NCI-H526 treated with DMSO at 0.1 percent for 48 hours (cell line): ENCODE measurements at regions not wholly inside any gene's neighbourhood (a gene's known extent, or its start where the extent isn't known, plus 50 kb on each side); places are given as distances from the start of the nearest gene placed in this dataset.
"Not testable (repeated sequence)": the region's sequence is repeated elsewhere in the genome, so short reads cannot be mapped to it uniquely, and the experiment has no call there.

Source experiments
- DNase-seq: peaks from one replicate; lab custom pipeline; 2025; lab: John Stamatoyannopoulos, UW

DNA sequence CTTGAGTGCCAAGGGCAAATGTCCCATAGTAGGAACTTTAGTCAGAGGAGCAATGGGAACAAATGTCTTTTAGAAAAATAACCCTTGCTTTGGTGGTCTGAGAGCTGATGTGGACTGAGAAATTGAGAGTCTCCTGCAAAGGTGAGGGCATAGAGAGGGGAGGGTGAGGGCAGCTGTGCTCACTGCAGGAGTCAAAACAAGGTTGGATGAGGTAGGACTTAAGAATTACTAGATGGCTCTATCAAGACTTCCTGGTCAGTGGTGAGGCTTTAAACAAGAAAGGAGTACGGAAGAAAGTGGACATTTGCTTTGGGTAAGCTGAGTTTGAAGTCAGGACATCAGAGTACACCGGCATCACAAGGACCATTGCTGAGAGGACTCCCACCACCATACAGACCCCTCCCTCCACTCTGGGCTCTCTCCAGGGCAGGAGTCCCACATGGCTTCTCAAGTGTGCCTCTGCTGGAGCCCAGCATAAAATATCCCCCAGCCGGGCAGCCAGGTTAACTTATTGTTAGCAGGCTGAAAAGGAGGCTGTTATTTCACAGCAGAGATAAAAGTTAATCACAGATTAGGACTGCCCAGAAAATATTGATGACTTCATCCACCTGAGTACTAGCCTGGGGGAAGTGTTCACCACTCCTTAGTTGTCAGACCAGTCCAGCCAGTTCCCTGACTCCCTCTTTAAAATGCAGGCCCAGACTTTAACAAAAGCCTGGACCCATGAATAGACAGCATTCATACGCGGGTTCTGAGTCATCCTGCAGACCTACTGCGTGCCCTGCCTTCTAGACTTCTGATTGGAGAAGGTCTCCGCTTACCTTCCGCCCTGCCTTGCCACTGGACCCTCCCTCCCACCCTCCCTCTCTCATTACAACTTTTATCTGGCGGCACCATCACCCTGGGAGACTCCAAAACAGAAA is 167.2 kb downstream of the BCL2L11 start:
- DNase-seq: not testable (repeated sequence)

DNA sequence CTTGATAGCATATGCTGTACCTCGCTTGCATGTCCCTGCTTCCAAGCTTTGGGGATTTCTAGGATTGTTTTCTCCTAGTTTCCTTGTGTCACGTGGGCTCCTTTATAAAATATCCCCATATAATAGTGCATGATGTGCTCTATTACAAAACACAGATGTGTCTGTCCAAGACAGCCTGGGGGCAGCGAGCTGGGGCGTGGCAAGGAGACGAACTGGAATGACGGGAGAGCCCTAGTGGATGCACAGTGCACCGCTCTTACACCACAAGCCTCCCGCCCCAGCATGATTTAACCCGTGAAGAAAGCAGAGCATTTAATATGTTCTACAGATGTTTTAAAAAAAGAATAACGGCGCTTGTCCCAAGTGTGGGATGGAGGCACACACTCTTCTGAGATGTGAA is 169.7 kb downstream of the BCL2L11 start:
- DNase-seq: not testable (repeated sequence)

DNA sequence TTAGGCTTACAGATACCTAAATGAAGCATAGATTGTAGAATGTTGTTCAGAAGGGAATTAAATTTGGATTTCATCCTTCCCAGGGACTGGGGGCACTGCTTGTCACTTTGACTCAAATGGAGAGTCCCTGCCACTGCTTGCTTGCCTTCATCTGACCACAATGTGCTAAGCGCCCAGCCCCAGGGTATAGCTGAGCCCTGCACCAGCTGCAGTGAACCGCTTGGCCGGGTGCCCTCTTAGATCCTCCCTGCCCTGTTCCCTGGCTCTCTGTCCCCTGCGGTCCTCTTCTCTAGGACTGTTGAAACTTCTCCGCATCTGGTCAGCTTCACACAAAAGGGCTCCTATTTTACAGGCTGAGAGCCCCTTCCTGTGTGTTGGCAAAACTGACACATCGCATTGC is 170.9 kb downstream of the BCL2L11 start:
- not testable (repeated sequence) for DNase-seq

DNA sequence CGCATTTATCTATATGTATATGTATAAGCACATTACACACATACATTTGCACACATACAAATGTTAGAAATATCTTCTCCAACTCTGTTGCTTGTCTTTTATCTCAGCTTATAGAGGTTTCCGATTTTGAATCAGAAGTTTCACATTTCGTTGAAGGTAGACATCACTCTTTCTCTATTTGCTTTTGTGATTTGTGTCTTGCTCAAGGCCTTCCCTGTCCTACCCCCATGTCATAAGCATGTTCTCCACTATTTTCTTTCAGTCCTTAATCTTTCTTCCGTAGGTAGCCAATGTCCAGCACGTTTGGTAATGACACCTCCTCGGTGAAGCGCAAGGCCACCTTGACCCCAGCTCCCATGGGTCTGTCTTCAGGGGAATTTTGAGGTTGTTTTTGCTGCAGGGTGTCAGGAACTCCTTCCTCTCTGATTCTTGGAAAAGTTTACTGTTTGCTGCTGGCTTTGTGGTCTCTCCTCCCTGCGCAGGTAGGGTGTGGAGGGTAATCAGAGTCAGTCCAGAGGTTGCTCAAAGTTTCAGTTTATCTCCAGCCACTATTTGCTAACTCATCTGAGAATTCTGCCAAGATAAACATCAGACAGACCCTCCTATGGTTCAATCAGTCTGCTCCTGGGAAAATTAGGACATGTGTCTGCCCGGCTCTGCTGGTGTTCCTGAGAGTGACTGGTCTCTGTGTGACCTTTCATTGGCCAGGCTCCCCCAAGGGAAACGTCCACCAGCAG is 171.7 kb downstream of the BCL2L11 start:
- not testable (repeated sequence) for DNase-seq

DNA sequence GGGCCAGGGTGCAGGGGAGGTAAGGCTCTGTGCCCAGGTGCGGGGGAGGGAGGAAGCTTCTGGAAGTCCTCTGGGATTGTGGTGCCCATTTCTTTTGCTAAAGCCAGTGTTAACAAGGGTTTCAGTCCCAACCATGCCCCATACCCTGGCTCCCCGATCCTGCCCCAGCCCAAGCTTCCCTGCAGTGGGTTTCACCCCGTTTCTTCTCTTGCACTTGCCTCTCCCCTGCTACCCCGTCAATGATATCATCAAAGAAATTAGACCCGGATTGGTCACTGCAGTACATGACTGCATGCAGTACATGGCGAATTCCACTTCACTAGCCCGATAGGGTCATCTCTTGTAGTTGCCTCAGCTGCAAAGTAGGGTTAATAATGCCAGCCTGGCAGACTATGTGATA is 174.0 kb downstream of the BCL2L11 start:
- not testable (repeated sequence) for DNase-seq

DNA sequence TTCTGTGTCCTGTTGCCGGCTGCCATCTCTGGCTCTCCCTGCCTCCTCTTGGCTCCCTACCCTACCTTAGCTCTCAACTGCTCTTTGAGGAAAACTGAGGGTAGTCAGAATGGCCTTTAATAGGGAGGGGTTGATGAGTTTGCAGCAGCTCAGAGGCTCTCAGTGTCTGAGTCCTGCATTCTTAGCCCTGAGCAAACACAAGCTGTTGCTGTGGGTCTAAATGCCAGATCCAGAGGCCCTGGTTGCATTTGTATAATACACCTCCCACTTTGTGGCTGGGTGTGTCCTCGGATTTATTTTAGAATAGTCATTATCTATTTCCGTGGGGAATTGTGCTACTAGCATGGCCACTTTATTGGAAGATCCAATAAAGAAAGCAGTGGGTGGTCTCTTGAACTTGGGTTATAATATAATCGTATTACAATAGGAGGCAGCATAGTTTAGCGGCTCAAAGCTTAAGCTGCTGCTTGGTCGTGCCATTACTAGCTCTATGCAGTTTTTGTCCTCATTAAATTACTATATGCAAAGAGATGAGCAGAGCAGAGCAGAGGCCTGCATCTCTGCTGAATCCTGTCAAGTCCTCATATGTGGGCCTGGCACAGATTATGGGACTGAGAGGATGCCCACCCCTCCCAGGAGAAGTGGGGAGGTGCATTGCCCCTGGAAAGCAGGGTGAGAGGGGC is 175.5 kb downstream of the BCL2L11 start:
- not testable (repeated sequence) for DNase-seq

DNA sequence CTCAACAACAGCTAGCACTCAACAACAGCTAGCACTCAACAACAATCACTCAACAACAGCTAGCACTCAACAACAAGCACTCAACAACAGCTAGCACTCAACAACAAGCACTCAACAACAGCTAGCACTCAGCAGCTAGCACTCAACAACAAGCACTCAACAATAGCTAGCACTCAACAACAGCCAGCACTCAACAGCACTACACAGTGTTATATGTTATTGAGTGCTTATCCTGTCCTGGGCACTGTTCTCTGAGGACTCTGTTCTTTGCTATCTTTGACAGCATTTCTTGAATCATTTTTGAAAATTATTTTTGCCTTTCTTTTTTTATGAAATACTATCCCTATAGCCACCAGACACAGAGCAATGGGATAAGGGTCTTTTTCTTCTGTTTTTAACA is 176.4 kb downstream of the BCL2L11 start:
- not testable (repeated sequence) for DNase-seq

DNA sequence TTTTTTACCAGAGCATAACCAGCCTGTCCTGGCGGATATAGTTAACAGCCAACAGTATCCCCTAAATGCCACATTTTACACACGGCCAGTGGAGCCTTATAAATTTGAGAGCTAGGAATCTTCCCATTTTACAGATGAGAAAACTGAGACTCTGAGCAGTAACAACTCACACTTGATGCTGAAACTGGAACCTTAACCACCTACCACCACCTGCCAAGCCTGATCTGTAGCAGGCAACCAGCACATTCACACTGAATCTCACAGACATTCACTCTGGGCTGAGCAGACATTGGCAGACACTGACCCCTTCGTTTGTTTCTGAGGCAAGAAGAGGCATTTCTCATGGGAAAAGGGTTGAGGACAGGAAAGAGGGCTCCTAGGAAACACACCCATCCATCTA is 178.2 kb downstream of the BCL2L11 start:
- not testable (repeated sequence) for DNase-seq

DNA sequence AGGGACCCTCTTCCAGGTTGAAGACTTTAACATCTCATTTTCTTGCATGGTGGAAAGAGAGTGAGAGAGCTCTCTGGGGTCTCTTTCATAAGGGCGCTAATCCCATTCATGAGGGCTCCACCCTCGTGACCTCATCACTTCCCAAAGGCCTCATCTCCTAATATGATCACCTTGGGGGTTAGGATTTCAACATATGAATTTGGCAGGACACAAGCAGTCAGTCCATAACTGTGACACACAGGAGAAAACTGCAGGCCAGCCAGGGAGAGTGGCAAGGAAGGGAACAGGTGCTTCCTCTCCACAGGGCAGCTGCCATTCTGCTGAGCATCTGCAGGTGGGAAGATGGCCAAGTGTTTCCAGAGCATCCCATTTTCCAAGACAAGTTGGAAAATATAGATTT is 178.9 kb downstream of the BCL2L11 start:
- not testable (repeated sequence) for DNase-seq

DNA sequence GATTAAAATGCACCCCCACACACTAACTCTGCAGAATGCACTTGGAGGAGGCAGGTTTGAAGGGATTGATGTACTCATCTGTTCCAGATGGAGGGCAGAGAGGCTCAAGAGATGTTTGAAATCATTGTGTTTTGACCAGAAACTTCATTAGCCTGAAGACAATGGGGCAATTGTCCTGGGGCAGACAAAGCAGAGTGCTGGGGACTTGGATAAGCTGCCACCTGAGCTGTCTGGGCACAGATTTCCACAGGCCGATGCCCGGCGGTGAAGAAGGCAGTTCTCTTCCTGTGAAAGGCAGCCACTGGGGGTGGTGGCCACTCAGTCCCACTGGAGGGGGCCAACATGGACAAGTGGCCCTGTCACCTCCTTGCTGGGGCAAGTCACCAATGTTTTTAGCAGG is 181.0 kb downstream of the BCL2L11 start:
- DNase-seq: not testable (repeated sequence)

DNA sequence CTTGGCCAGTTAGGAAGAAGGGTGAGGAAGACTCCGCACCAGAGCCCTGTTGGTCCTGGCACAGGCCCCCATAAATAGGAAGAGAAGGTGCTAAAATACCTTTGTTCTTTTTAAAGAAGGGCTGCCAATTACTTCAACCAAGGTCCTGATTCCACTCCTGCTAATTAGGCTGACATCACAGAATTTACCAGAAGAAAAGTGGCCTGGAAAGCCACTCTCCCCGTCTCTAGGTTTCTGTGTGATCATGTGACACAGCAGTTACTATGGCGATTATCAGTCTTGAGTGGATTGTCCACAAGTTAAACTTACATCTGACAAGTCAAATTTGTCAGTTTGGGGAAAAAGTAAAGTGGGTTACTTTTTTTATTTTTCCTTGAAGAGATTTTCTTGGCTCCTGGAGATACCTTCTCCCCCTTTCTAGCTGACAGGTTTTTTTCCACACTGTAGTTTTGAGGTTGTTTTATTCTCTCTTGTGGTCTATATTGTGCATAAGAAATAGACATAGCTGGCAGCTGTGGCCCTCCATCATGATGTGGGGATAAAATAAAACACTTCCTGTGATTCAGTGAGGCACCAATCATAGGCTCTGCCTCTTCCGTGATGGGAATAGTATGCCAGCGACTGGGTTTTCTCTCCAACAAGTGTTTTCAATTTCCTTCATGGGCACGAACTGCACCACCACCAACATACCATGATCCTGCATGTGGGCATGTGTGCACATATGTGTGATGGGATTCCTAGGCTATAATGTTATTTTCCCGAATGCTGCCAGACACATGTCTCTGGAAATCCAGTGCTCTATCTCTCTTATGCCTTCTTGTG is 181.9 kb downstream of the BCL2L11 start:
- DNase-seq: not testable (repeated sequence)

DNA sequence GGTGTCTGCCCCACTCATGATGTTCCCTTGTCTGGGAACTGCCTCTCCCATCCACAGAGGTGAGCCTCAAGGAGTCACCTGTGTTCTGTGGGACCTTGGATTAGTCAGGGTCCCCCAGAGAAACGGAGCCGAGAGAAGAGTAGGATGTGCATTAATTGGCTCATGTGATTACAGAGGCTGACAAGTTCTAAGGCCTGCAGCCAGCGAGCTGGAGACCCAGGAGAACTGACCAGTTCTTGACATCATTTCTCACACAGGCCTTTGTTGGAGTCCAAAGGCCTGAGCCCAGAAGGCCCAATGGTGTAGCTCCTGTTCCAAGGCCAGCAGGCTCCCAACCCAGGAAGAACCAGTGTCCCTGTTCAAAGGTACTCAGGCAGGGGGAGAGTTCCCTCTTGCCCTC is 186.6 kb downstream of the BCL2L11 start:
- not testable (repeated sequence) for DNase-seq

DNA sequence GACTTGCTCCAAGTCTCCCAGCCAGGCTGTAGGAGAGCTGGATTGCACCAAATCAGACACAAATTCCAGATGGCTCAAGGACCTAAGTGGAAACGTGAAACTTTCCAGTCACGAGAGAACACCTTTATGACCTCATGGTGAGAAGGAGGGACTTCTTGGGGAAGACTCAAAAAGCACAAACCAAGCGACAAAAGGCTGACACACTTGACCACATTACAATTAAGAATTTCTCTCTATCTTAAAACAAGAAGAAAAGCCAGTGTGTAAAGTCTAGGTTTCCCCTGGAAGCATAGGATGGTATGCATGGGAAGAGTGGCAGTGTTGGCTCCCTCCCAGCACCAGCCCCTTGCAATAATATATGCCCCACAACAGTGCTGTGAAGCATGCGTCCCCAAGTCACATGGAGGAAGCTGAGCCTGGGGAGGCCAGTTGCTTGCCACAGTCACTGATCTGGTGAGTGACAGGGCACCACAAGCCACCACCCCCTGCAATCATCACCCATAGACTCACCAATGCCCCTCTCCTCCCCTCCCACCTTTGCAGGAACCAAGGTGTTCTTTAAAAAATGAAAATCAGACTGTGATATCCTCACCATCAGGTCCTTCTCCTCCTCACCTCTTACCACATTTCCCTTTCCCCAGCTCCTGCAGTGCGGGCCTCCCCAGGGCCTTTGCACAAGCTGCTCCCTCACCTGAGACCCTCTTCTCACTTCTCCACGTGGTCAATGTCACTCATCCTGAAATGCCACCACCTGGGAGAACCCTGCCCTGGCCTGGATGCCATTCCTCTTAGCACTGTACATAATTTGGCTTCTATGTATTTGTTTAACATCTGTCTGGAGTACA is 188.7 kb downstream of the BCL2L11 start:
- not testable (repeated sequence) for DNase-seq

DNA sequence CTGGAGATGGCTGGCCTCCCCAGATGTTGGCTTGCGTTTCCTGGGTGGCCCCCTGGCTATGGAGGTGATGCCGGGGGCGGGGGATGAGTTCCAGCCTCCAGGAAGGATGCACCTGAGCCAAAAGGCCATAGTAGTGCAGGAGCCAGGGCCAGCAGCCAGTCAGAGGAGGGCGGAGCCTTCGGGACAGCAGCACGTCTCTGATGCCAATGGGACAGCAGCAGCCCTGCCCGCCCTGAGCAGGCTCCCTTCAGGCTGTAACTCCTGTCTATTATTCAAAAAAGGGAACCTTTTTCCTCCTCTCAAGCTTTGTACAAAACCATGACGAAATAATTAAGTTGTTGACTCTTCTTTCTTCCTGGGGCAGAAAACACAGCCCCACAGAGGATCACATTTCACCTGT is 189.7 kb downstream of the BCL2L11 start:
- not testable (repeated sequence) for DNase-seq

DNA sequence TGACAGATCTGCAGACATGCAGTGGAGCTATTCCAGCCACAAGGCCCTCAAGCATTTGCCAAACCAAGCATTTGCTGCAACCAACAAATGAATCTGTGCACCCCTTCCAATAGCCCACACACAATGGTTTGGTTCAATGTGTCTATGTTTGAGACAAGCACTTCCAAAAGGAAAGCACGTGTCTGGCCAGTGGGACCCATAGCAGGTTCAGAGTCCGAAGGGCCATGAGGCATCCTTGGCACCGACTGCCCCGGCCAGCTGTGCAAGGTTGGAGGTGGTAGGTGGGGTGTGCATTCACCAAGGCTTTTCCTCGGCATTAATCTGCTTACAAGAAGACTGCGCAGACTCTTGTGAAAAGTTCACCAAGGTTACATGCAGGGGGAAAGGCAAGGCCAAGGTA is 190.9 kb downstream of the BCL2L11 start:
- not testable (repeated sequence) for DNase-seq

DNA sequence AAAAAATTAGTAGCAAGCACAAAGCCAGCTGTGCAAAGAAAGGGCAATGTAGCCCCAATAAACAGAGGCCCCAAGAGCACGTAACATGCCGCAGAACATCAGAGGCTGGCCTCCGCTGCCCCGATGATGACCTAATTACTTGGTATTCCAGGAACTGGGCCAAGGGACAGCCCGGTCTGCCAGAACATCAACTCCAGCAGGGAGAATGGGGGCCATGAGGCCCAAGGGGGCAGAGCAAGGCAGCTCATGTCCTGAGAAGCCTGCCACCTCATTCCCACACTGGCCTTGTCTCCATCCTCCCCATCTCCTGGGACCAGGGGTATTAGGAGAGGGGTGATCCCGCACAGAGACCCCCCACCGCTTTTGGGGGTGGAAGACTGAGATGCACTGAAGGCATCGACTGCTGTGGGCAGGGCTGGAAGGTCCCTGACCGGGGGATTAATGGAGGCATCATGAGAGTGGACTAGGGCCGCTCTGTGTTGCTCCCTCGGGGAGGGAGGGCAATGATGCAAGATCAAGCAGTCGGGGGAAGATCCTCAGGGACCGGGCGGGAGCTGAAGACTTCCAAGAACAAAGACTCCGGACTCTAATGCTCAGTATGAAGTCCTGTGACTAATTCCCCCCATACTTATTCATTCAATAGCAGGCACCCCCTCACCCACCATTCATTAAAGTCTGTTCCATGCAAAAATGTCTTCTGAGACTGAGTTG is 192.3 kb downstream of the BCL2L11 start:
- DNase-seq: not testable (repeated sequence)

DNA sequence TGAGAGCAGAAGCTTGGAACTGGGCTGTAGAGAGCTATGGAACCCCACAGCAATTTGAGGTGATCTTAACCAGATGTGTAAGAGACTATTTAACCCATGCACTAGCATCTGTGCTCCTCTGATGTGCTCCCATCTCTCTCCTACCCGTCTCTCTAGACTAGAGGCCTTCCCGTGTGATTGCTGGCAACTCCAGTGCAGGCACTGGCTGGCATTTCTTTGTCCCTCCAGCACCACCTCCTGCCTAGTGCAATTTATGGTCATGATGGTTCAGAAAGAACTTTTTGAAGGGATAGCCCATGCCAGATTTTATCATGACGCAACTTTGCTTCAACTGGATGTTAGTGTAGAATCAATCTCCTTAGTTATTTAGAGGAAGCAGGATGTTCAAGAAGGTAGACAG is 193.0 kb downstream of the BCL2L11 start:
- not testable (repeated sequence) for DNase-seq

DNA sequence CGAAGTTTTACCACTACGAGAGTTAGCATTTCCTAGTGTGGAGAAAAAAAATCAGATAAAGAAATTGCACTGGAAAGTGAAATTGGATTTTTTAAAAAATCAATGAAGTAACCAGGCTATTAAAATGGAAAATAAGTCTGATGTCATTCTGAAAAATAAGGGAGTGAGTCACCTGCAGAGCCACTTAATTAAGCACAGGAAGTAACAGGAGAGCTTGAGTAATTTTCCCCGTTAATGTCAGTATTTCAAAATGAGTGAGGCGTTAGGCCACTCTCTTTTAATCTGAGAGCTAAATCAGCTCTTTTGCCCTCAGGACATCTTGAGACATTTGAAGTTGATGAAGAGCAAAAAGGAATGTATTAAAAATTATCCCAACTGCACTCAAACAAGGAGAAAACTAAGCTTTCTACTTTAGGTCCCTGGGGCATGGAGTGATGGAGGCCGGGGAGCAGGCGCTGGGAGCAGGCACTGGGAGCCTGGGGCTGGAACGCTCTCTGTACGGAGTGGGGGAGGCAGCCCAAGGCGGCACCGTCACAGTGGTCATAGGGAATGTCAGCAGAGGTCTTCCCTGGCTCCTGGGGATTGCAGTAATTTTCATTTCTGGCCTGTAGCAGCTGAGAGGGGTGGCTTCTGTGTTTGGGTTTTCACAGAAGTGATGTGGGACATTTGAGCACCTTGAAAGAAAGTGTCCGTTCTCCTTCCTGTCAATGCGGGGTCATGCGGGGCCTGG is 194.6 kb downstream of the BCL2L11 start:
- not testable (repeated sequence) for DNase-seq

DNA sequence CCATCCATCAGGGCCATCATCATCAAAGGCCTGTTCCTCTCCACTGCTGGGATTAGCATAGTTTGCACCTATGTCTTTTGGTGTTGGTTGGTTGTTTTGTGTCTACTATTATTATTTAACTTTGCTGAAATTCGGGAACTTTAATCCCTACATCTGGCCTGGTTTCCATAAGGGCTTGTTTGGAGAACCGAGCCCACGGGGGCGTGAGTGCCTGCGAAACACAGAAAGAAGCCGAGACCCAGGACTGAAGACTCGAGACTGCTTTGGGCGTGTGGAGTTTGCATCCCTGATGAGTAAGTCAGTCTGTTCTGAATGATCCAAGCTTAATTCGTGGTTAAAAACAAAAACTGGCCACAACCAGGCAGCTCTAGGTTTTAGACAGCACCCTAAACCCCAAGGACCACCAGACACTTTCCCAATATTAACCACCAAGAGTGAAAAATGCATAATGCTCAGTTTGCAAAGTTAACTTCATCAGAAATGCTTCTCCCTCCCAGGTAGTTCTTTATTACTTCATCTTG is 195.6 kb downstream of the BCL2L11 start:
- not testable (repeated sequence) for DNase-seq
